CD4-positive, alpha-beta T cell treated with Interleukin-1 beta for 1 hour (primary cell): ENCODE measurements at regions not wholly inside any gene's neighbourhood (a gene's known extent, or its start where the extent isn't known, plus 50 kb on each side); places are given as distances from the start of the nearest gene placed in this dataset.
"Not testable (repeated sequence)": the region's sequence is repeated elsewhere in the genome, so short reads cannot be mapped to it uniquely, and the experiment has no call there.

Experiments
- DNase-seq, 2 donors: peaks; one replicate each; pipeline ENCODE4 v3.0.0-alpha.2; 2020 to 2022

DNA sequence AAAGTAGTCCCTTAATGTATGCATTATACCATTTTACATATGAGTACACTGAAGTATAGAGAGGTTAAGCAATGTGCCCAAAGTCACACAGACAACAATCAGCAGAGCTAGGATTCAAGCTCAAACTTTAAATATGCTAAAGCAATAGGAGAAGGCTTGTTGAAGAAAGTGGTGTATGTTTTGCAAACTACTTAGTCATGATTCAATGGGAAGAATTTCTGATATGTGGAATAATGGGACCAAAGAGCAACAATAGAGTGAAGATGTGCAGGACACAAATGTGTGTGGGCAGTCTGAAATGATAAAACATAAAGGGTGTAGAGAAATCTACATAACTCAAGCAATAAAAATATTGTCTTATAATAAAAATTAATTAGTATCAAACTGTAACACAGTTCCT is 109.0 kb upstream of the ARSJ start:
- no peak for DNase-seq

DNA sequence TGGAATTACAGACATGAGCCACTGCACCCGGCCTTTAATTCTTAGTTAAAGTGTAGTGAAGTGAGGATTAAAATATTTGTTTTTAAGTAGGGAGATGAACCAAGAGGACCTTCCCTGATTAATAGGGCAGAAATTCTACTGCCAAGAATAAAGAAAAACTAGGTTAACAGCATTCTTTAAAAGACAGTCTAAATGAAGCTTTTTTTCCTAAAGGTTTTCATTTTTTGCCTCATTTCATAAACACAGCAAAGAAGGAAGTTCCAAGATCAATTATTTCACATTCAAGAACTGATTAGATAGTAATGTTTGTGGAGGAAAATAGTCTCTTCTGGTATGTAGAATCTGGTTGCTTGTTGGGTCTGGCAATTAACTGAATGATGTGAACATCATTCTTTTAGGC is 112.1 kb upstream of the ARSJ start:
- DNase-seq: no peak

DNA sequence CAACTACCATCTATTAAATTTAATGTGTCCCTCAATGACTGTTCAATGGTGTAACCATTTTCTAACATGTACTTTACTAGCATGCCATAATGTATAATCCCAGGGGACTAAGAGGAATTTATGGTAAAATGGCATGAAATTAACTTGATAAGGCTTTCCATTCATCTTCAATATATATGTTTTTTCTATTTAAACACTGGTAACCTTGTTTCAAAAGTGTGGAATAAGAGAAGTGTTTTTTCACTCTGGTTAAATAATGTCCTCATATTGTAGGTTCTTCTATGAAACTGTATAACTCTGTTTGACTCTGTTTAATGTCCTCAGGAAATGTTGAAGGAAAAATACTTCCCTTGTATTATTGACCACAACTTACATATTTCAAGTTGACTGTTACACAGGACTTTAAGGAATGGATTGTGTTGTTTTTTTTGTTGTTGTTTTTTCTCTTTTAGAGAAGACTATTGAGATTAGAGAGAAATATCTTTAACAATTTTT is 113.8 kb upstream of the ARSJ start:
- DNase-seq: no peak

DNA sequence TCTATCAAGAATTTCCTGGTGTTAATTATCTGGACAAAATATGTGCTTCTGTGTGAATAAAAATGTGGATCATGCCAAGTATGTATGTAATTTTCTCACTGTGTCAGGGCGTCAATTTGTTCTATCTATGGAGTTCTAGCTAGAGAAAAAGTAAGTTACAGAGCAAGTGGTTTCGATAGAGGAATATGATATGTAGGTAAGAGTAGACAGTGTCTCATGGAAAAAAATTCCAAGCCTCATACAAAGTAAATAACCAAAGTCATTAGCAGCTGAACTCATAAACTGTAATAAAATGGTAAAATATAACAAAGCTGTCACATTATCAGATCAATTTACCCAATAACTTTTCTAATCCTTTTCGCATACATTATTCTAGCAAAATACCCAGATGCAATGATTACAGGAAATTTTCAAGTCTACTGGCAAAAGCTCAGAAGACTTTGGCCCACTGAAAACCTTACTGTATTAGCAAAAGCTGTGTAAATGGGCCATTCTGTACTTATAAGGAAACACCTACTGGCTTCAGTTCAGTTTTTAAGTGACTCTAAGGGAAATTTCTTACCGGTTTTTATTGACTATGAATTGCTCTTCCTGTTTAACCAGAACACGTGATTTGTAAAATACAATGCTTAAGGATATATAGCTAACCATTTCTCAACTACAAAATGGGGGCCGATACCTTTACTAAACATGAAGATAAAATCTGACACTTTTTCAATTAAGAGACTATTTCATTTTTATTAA is 121.0 kb upstream of the ARSJ start:
- DNase-seq: no peak

DNA sequence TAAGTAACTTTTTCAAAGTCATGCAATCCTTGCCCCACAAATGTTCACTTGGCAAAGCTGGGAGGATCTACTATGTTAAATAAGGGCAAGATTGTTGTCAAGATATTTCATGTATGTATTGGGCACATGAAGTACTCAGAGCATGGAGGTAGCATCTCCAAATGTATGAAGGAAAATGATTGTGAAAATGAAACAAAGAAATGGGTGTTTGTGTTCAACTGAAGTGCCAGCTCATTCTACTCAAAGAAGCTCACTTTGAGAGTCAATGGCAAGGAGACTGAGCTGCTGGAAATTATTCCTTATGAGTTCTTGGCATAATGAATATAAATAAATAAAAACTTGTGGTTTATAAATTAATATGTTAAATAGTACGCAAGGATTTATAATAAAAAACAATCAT is 124.5 kb upstream of the ARSJ start:
- no peak for DNase-seq

DNA sequence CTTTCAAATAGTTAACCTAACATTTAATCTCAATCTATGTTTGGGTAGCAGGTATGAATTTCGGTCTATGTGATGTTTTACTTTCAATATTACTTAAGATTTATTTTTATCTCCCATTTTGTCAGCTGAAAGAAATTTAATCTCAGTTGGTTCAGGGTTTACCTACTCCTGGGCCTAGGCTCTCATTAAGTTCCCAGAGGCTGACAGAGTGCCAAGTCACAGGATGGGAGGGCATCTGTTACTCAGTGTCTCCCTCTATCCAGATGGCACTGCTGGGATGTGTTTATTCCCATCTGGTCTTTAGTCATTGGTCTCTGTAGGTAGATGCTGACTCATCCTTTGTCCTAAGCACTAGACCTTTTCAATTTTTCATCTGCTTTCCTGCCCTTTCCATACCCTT is 129.4 kb upstream of the ARSJ start:
- no peak for DNase-seq

DNA sequence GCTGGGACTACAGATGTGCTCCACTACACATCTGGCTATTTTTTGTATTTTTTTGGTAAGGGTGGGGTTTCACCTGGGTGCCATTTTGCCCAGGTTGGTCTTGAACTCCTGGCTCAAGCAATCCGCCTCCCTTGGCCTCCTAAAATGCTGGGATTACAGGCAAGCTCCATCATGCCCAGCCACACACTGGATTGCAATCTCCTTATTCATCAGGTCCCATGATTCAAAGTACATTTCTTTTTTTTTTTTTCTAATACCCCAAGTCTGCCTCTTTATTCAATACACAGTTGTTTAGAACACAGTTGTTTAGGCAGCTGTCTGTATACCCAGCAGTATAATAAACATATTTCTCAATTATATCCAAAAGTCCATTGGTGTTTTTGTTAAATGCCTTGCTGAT is 130.3 kb upstream of the ARSJ start:
- DNase-seq: no peak

DNA sequence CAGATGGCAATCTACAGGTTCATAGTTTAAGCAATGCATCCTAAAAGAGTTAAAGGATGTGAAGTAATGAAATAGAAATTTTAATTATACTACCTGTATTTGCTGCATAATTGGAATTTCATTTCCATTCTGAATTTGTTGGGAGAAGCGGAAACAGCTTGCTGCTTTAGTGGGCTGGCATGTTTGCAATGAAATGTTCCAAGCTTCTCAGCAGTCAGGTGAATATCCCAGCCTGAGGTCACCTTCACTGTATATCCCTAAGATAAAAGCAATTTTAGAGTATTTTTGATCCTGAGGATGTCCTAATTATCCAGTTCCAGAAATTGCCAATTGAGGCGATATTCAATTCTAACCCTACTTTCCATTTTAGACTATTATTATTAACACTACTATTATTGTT is 136.1 kb upstream of the ARSJ start:
- DNase-seq: no peak

DNA sequence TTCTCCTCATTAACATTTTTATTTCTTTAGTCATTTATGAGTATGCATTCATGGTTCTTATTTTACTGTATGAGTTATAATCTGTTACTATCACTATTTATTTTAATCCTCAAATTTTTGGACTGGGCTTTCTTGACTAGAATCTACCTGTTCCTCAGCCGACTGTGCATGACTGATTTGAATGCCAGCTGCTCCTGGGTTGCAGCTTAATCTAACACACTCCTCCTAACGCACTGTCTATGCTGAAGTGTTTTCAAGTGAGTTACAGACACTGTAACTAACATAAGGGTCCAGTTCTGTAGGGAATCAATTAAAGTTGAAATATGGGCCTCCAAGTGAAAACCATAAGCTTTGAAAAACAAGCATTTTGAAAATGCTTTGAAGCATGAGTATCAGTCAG is 137.4 kb upstream of the ARSJ start:
- DNase-seq: no peak

DNA sequence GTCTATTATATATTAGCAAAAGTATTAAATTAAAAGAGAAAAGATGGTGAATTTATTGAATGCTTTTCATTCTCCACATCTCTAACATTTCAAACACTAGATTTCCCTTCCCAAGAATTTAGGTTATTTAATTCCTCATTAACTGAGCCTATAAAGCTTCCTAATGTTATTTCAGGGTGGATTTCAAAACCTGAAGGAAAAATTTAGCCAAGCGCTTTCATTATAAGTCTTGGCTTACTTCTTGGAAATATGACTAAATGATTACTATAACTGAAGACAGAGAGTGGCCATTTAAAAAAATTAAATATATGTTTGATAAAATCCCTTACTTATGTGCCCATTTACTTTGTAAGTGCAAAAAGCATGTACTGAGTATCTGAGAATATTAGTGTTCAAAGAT is 141.8 kb upstream of the ARSJ start:
- no peak for DNase-seq

DNA sequence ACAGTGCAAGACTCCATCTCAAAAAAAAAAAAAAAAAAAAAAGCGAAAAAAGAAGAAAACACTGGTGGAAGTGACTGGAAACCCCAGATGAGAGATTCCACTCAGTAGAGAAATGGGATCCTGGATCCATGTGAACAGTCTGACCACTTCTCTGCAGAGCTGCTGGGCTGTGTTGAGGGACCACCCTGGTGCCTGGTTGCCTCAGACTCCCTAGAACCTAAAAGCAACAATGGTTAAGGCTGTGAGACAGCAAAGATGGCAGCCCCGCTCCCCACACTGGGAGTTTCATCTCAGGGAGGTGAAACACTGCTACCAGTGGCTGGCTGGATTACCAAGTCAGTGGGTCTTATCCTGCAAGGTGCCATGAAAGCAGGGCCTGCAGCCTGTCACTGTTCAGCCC is 152.8 kb upstream of the ARSJ start:
- DNase-seq: no peak

DNA sequence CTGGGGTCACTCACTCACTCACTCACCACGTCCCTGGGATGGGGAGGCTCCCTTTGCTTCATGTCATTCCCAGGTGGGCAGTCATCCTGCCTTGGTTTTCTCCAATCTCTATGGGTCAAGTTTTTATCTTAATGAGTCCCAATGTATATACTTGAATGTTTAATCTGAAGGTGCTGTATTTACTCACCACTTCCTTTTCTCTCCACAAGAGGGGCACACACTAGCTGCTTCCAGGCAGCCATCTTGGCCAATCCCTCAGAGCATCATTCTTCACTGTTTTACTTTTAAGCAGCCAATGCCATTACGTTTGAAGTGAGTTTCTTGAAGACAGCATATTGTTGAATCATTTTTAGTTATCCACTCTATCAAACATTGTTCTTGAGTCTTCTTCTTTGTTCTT is 153.4 kb upstream of the ARSJ start:
- no peak for DNase-seq

DNA sequence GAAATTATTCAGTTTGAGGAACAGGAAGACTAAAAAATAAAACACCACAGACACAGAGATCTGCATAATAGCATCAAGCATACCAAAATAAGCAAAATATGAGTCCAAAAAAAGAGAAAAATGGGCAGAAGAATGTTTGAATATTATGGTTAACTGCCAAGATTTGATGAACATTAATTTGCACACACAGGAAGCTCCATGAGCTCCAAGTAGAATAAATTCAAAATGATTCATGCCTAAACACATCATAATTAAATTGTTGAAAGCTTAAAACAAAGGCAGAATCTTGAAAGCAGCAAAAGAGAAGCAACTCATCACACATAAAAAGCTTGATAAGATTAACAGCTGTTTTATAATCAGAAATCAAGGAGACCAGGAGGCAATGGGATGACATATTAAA is 156.6 kb upstream of the ARSJ start:
- no peak for DNase-seq

DNA sequence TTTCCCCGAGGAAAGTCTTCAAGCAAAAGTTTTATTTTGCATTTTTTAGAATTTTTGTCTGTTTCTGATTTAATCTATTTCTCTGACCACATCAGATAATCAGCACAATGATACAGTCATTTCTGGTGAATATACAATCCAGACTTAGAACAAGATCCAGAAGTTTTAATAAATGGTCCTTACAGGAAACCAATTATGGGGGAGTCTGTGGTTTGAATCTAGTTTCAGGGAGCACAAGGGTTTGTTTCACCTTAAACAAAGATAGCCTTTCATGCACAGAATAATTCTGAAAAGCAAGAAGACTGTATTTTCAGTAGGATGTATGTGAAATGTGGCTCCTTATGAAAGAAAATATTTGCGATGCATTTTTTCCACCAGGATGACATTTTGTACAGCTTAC is 158.5 kb upstream of the ARSJ start:
- DNase-seq: no peak

DNA sequence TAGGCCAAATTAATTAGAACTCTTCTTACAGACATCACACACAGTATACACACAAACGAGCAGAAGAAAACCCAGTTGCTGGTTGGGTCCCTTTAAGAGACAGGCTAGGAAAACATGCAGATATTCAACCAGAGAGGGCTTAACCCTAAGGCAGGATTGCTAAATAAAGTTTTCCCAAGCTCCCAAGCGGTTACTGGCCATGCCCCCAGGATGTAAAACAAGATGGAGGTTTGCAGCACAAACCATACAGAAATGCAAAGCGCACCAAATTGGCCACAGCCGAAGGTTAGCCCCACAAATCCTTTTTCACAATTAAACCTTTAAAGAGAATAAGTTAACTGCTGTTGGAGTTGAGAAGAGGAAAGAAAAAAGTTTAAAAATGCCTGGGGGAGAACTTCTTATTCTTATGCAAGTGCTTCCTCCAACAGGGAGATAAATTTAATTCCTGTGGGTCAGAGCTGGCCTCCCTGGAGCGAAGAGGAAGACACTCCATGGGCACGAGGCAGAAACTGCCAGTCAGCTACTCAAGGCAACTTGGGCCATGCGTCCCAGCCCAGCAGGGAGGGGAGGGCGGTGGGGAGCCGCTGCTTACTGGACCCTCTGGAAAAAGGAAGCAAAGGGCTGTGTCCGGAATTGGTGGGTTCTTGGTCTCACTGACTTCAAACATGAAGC is 167.6 kb upstream of the ARSJ start:
- DNase-seq: no peak

DNA sequence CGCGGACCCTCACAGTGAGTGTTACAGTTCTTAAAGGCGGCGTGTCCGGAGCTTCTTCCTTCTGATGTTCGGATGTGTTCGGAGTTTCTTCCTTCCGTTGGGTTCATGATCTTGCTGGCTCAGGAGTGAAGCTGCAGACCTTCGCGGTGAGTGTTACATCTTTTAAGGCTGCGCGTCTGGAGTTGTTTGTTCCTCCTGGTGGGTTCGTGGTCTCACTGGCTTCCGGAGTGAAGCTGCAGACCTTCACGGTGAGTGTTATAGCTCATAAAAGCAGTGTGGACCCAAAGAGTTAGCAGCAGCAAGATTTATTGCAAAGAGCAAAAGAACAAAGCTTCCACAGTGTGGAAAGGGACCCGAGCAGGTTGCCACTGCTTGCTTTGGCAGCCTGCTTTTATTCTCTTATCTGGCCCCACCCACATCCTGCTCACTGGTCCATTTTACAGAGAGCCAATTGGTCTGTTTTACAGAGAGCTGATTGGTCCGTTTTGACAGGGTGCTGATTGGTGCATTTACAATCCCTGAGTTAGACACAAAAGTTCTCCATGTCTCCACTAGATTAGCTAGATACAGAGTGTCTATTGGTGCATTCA is 168.3 kb upstream of the ARSJ start:
- peak in 1 of 2 donors; percentile 9 for DNase-seq

DNA sequence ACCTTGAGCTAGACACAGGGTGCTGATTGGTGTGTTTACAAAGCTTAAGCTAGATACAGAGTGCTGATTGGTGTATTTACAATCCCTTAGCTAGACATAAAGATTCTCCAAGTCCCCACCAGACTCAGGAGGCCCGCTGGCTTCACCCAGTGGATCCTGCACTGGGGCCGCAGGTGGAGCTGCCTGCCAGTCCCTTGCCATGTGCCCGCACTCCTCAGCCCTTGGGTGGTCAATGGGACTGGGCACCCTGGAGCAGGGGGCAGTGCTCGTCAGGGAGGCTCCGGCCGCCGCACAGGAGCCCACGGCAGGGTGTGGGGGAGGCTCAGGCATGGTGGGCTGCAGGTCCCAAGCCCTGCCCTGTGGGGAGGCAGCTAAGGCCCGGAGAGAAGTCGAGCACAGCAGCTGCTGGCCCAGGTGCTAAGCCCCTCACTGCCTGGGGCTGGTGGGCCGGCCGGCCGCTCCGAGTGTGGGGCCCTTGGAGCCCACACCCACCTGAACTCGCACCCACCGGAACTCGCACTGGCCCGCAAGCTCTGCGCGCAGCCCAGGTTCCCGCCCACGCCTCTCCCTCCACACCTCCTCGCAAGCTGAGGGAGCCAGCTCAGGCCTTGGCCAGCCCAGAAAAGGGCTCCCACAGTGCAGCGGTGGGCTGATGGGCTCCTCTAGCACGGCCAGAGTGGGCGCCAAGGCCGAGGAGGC is 169.1 kb upstream of the ARSJ start:
- not testable (repeated sequence) for DNase-seq

DNA sequence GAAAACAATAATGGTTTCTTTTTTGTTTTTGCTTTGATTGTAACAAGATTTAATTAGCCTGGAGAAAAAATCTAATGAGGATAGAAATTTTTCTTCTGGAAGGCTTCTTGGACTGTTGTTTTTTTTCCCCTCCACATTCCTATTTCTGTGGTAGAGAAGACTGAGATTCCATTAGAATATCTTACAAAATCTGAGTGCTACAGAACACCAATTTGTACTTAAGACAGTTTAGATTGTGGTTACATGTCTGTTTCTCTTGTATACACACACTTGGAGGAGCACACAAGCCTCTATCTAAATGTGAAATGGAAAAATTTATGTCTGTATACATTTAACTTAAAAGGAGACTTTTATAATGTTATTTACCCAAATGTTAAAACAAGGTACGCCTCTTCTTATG is 176.9 kb upstream of the ARSJ start:
- no peak for DNase-seq

DNA sequence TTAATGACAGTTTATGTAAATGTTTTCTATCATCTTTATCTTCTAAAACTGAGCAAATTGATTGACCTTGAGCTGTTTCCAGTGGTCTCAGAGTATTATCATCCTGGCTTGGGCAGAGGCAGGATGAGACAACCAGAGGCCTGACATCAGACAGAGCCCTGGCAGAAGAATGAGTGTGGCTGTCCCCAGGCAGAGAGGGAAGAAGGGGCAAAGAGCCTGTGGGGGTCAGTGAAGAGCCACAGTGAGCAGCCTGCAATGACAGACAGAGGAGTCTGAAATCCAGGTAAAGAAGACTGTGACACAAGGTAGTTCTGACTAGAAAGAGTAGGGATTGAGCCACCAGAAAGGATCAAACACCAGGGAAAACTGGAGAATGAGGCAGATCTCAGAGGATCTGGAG is 182.4 kb upstream of the ARSJ start:
- no peak for DNase-seq

DNA sequence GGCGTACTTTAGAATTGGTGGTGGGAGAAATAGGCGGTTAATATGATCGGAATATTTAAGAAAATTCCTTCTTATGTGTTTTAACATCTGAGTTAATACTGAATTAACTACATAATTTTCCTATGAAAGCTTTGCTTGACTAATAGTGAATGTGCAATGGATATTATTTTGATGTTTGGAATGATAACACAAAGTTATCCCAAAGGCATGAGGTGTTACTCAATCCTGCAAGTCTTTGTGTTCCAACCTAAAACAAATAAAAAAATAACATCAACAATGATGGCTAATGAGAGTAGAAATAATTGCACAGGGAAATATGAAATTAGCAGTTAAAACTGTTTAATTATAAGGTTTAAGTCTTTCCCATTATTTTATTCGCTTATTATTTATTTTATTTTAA is 183.6 kb upstream of the ARSJ start:
- no peak for DNase-seq

DNA sequence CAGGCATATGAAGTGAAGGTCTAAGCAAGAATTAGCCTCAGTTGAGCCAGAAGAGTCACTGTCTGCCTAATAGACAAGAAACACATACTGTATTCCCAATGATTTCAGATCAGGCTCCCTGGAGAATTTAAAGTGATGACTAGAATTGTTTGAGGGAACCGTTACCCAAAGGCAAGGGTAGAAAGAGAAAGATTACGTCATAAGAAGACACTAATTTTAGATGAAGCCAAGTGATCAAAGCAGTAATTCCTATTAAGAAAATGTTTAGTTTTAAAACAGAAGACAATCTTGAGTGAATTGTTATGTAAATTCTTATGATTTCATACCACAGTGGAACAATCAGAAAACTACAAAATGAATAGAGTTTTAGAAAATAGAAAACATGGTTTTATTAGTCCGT is 194.5 kb upstream of the ARSJ start:
- DNase-seq: no peak

DNA sequence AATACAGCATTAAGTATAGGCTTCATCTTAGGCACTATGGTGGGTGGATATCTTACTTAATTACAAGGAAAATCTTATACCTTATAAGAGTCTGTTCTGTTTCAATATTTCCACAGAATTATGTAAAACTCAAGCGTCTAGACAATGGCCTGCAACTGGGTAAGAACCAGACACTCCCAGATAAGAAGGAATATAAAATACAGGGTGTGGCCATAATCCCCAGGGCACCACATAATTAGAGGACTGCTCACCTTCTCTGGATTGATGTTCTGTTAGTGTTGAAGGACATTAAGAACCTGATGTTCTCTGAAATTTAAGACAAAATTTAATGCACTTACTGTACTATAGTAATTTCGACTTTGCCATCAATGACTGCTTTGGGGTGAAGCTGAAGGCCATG is 198.2 kb upstream of the ARSJ start:
- DNase-seq: no peak

DNA sequence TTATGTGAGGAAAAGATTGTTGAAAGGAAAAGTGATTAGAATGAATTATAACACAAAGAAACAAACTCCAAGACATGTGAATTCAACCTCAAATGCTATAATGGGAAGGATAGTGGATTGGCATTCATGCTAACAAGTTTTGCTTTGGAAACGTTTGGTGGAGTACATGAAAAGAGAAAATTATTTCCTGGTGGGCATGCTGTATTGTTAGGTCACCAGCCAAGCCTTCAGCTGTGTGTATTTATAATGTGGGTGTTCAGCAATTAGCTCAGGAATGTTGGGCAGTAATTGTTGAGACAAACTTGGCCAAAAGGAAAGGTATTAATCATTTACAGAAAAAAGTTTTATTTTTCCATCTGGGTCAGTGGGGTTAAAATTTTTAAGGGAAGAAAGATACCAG is 198.9 kb upstream of the ARSJ start:
- no peak for DNase-seq

DNA sequence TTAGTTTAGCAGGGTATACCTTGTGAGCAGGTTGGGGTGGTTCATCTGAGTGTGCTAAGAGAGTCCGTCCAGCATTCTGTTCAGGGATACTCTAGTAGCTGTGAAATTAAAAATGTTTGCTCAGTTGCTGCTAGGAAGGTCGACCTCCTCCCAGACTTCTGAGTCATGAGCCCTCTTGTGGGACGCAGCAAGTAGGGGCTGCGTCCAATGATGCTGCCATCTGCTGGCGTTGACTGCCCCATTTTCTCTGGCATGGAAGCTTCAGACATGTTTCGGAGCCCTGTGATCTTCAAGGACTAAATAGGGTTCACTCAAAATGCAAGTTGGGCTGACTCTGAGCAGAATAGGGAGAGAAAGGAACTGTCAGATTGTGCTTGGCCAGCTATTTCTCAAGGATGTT is 201.0 kb upstream of the ARSJ start:
- DNase-seq: peak; percentile 11 to 17
